ENCODE measurements at regions not wholly inside any gene's neighbourhood (a gene's known extent, or its start where the extent isn't known, plus 50 kb on each side); places are given as distances from the start of the nearest gene placed in this dataset.
"Not testable (repeated sequence)": the region's sequence is repeated elsewhere in the genome, so short reads cannot be mapped to it uniquely, and the experiment has no call there.

- Histone ChIP-seq H3K9ac (no peak overlapping the region), H3K4me1 (peaks cover 0 to under 1% (median 0%) of the 10 kb centered on the region in 10 experiments; a peak in 1 of 20 replicates), H3K4me3 (no peak overlapping the region), H3K4me2 (no peak overlapping the region), H4K20me1 (no peaks in the 10 kb centered on the region), H3K27ac (no peak overlapping the region), H3K9me3 (replicated peaks in 1 of 11) (0 out of 22 replicates have a peak, but pooled peaks cover 0 to 5% (median 0%) of the 10 kb centered on the region in 11 experiments), H3K27me3 (no peaks in the 10 kb centered on the region), H3K36me3 (no peaks in the 10 kb centered on the region)
- no peak for TF ChIP-seq Cebpa-rat (IDR thresholded peaks at IDR 0.05)
Measured at GRCh38 chr1:88321706-88322105, 362.4 kb upstream of the PKN2 start.

DNA sequence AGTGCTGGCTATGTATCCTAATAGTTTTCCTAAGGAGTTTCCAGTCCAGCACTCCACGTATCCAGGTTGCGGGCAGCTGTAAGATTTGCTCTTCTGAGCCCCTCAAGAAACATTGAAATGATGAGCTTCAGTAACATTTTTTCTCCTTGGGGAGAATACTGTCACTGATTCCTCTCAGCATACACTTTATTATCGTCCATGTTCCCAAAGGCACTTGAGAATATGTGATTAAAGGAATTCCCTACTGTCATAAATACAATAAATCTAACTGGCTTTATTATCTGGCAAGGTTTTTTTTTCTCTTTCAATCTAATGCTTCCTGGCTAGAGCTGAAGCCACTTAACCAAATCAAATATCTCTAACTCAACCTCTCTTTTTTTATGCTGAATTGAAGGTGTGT, 359.2 kb upstream of the PKN2 start:
- Histone ChIP-seq H3K4me3 (no peak overlapping the region), H3K4me1 (peaks cover 2 to 25% (median 8%) of the 10 kb centered on the region in 10 experiments; a peak in 18 of 20 replicates), H3K9me3 (replicated peaks in 1 of 11) (peaks cover 0 to 12% (median 3%) of the 10 kb centered on the region in 11 experiments; a peak in 5 of 22 replicates), H3K27me3 (no peaks in the 10 kb centered on the region), H3K9ac (no peak overlapping the region), H4K20me1 (no peaks in the 10 kb centered on the region), H3K36me3 (no peaks in the 10 kb centered on the region), H3K27ac (no peak overlapping the region), H3K4me2 (no peak overlapping the region)
- TF ChIP-seq Cebpa-rat (IDR thresholded peaks at IDR 0.05) = no peak

DNA sequence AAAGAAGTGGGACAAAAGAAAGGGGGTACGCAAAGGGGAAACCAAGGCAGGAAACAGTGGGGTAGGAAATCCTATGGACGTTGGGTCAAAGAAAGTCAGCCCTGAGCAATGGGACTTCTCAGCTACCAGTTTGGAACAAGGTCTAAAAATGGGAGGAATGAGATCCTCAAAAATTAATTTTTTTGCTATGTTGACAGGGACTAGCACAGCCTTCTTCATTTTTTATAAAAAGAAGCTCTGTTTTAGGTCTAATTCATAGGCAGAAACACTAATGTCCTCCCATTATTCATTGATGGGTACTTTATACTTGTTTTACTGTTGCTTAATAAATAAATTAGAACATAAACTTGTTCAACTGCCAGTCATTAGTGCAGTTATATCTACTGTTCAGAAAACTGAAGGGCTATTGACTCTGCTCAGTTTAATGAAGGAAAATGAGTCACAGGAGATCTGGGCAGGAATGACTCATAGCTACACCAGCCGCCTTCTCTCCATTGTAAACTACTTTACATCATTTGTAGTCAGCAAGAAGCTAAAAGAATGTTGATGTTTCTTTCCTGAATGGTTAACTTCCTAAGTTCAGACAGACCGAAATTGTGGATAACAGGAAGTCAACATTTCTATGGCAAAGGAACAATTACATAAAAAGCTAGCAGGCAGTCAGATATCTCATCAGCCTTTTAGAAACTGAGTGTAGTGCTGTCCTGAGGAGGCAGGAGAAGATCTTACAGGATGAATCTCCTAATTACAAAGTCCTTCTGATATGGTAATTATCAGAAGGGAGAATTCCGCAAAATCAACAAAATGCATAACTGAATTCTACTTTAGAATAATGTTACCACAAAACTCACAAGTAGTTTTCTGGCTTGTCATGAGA, 356.4 kb upstream of the PKN2 start:
- peak overlapping the region in 3 of 11 experiments; percentile 26 to 57 (median 53); a peak in 4 of 22 replicates for H3K27ac ChIP-seq

DNA sequence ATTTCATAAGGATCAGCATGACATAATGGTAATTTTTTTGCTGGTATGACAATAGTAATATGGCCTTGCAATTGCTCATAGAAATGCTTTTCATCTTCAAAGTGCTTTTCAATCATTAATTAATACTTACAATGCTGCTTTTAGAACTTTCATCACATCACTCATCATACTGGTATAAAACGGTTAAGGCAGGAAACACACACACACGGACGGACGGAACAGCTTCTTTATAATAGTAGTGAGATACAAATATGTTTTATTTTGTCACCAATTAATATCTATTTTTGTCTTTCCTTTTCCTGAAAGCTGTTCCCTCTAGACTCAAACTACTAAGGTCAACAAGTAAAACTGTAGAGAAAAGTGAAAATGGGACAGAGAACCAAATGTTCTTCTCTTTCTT, 353.9 kb upstream of the PKN2 start:
- Histone ChIP-seq H3K36me3 (no peaks in the 10 kb centered on the region), H3K4me2 (peak overlapping the region; percentile 22 to 76 (median 46); a peak in 21 of 22 replicates), H3K4me1 (peaks cover 13 to 36% (median 26%) of the 10 kb centered on the region in 10 experiments; a peak in 19 of 20 replicates), H4K20me1 (no peaks in the 10 kb centered on the region), H3K4me3 (0 out of 20 replicates have a peak overlapping the region, but pooled peaks of 1 of the 10 experiments have one; percentile 3), H3K9me3 (replicated peaks in 1 of 11) (peaks cover 0 to 12% (median 0%) of the 10 kb centered on the region in 11 experiments; a peak in 5 of 22 replicates), H3K27ac (peak overlapping the region in 1 of 11 experiments; percentile 30; a peak in 1 of 22 replicates), H3K9ac (no peak overlapping the region), H3K27me3 (no peaks in the 10 kb centered on the region)
- TF ChIP-seq Cebpa-rat (IDR thresholded peaks at IDR 0.05) = no peak

More for the DNA sequence above, 356.4 kb upstream of the PKN2 start:
- no peak for TF ChIP-seq Cebpa-rat (IDR thresholded peaks at IDR 0.05)
- H3K9ac ChIP-seq = no peak overlapping the region
- peaks cover 13 to 36% (median 26%) of the 10 kb centered on the region in 10 experiments; a peak in 19 of 20 replicates for H3K4me1 ChIP-seq
- peaks cover 0 to 12% (median 3%) of the 10 kb centered on the region in 11 experiments; a peak in 5 of 22 replicates for H3K9me3 ChIP-seq (replicated peaks in 1 of 11)
- no peaks in the 10 kb centered on the region for H3K27me3 ChIP-seq
- H3K36me3 ChIP-seq = no peaks in the 10 kb centered on the region
- H3K4me2 ChIP-seq = peak overlapping the region in 3 of 11 experiments; percentile 53 to 86 (median 82); a peak in 6 of 22 replicates
- H4K20me1 ChIP-seq = no peaks in the 10 kb centered on the region
- H3K4me3 ChIP-seq = no peak overlapping the region

- Histone ChIP-seq H3K4me1 (peaks cover 13 to 28% (median 21%) of the 10 kb centered on the region in 10 experiments; a peak in 19 of 20 replicates), H3K27ac (no peak overlapping the region), H3K9ac (no peak overlapping the region), H3K4me2 (no peak overlapping the region), H3K4me3 (no peak overlapping the region), H3K27me3 (no peaks in the 10 kb centered on the region), H4K20me1 (no peaks in the 10 kb centered on the region), H3K36me3 (no peaks in the 10 kb centered on the region), H3K9me3 (replicated peaks in 1 of 11) (peaks cover 0 to 11% (median 0%) of the 10 kb centered on the region in 11 experiments; a peak in 5 of 22 replicates)
- TF ChIP-seq Cebpa-rat (IDR thresholded peaks at IDR 0.05) = no peak
Measured at GRCh38 chr1:88333086-88333695, 350.9 kb upstream of the PKN2 start.

DNA sequence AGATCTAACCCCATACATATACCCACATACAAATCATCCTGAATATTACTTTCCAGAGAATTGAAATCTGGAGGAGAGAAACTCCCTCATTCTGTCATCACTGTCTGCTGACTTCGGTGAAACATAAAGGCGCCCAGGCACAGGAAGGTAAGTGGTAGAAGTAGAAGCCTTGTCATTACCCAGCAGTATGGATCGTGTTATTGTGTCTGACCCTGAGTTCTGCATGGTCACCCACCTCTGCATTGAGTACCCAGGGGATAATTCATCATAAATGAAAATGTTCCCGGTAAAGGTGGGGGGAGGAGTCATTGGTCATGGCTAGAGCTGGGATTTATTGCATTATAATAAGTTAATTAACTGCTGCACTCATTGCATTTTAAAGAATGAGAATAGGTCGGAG, 342.6 kb upstream of the PKN2 start:
- Histone ChIP-seq H3K27ac (no peak overlapping the region), H3K4me3 (no peak overlapping the region), H3K4me2 (no peak overlapping the region), H3K9me3 (replicated peaks in 1 of 11) (peaks cover 0 to 4% (median 0%) of the 10 kb centered on the region in 11 experiments; a peak in 1 of 22 replicates), H3K36me3 (no peaks in the 10 kb centered on the region), H3K9ac (no peak overlapping the region), H3K4me1 (no peaks in the 10 kb centered on the region), H3K27me3 (no peaks in the 10 kb centered on the region), H4K20me1 (no peaks in the 10 kb centered on the region)
- TF ChIP-seq Cebpa-rat (IDR thresholded peaks at IDR 0.05) = no peak

GRCh38 chr1:88342081-88342480, 342.0 kb upstream of the PKN2 start:
- not testable (repeated sequence) for H3K4me3 ChIP-seq; H3K4me1 ChIP-seq; H3K9me3 ChIP-seq (replicated peaks in 1 of 11); H3K27ac ChIP-seq; H4K20me1 ChIP-seq; H3K27me3 ChIP-seq; H3K9ac ChIP-seq; H3K4me2 ChIP-seq; H3K36me3 ChIP-seq

DNA sequence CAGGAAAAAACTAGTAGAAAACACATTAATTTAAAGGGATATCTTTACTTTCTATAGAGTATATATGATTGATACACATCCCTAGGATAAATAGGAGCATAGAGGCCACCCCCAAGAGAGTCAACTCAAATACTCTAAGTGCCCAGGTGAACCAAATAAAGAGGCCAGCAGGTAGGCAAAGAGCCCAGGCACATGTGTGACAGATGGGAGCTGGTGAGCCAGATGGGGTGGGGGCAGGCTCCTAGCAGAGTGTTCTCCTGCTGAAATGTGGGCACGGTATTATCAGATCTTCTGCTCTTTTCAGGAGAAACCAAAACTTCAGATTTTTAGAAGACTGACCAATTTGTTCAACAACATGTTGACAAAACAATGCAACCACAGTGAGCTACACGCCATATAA, 333.4 kb upstream of the PKN2 start:
- H3K27ac ChIP-seq = no peak overlapping the region
- H3K9me3 ChIP-seq (replicated peaks in 1 of 11) = no peaks in the 10 kb centered on the region
- no peaks in the 10 kb centered on the region for H3K36me3 ChIP-seq
- H3K4me2 ChIP-seq = no peak overlapping the region
- TF ChIP-seq Cebpa-rat (IDR thresholded peaks at IDR 0.05) = no peak
- no peaks in the 10 kb centered on the region for H3K27me3 ChIP-seq
- H3K4me3 ChIP-seq = no peak overlapping the region
- H3K9ac ChIP-seq = no peak overlapping the region
- H4K20me1 ChIP-seq = no peaks in the 10 kb centered on the region
- H3K4me1 ChIP-seq = no peaks in the 10 kb centered on the region

GRCh38 chr1:88351960-88352359, 332.1 kb upstream of the PKN2 start:
- Histone ChIP-seq H3K4me3 (no peak overlapping the region), H3K27ac (no peak overlapping the region), H3K36me3 (no peaks in the 10 kb centered on the region), H4K20me1 (no peaks in the 10 kb centered on the region), H3K9ac (no peak overlapping the region), H3K9me3 (replicated peaks in 1 of 11) (no peaks in the 10 kb centered on the region), H3K4me2 (no peak overlapping the region), H3K4me1 (no peaks in the 10 kb centered on the region), H3K27me3 (no peaks in the 10 kb centered on the region)
- TF ChIP-seq Cebpa-rat (IDR thresholded peaks at IDR 0.05) = no peak

Measured in BLaER1 treated with 17β-estradiol and CSF1 and Interleukin-3, amounts not matched to agents 10 nM and 100 nM (cell line).